Keratinocyte (primary cell): ENCODE measurements at regions not wholly inside any gene's neighbourhood (a gene's known extent, or its start where the extent isn't known, plus 50 kb on each side); places are given as distances from the start of the nearest gene placed in this dataset.

Source experiments
- DNase-seq: peaks from one replicate; pipeline ENCODE4 v3.0.0-alpha.2; 2011; ENCODE audit warnings: low read depth, missing footprints, low spot score
- FAIRE-seq: peaks from 2 replicates; lab custom pipeline; 2011; peaks lifted over from hg19 to GRCh38; lab: Jason Lieb, UNC
- H2AFZ ChIP-seq: 2 replicates; pipeline ENCODE4 v1.6.0; 2012; ENCODE audit warnings: low read length, control low read depth, inconsistent platforms; ENCODE audit not compliant: control insufficient read depth
- H3K27ac ChIP-seq: 2 replicates; pipeline ENCODE4 v1.5.1; 2011; ENCODE audit warnings: low read length; ENCODE audit not compliant: control insufficient read depth, insufficient read depth
- H3K27me3 ChIP-seq: 3 replicates; pipeline ENCODE4 v1.6.0; 2011; ENCODE audit warnings: low read length; ENCODE audit not compliant: control insufficient read depth, insufficient read depth; ENCODE audit errors: extremely low read depth
- H3K36me3 ChIP-seq, 2 experiments: 2 replicates in 1 of 2; 3 replicates in 1 of 2; pipeline ENCODE4 v1.5.1; 2011; ENCODE audit warnings: low read length in 2 of 2, mild to moderate bottlenecking in 1 of 2; ENCODE audit not compliant: control insufficient read depth in 2 of 2, insufficient read depth in 2 of 2; ENCODE audit errors: extremely low read depth in 1 of 2
- H3K4me1 ChIP-seq: 3 replicates; pipeline ENCODE4 v1.5.1; 2011; ENCODE audit warnings: low read length; ENCODE audit not compliant: control insufficient read depth, insufficient read depth; ENCODE audit errors: extremely low read depth
- H3K4me2 ChIP-seq: 3 replicates; pipeline ENCODE4 v1.6.0; 2011; ENCODE audit warnings: low read depth, low read length; ENCODE audit not compliant: control insufficient read depth, insufficient read depth; ENCODE audit errors: extremely low read depth
- H3K4me3 ChIP-seq, 3 experiments: fragments of 200-600 bp in 1 of 3; sonication (generic) in 1 of 3; 2 replicates in 2 of 3; 3 replicates in 1 of 3; pipeline ENCODE4 v1.5.1; 2011 to 2016; ENCODE audit warnings: low read length in 3 of 3, mild to moderate bottlenecking in 3 of 3, control low read depth in 2 of 3, inconsistent platforms in 1 of 3, low read depth in 1 of 3, mixed read lengths in 1 of 3, mixed run types in 1 of 3, moderate library complexity in 1 of 3; ENCODE audit not compliant: control insufficient read depth in 2 of 3, insufficient read depth in 2 of 3; ENCODE audit errors: extremely low read depth in 1 of 3
- H3K79me2 ChIP-seq: 2 replicates; pipeline ENCODE4 v1.6.0; 2012; ENCODE audit warnings: low read length; ENCODE audit not compliant: control insufficient read depth, insufficient read depth
- H3K9ac ChIP-seq: 3 replicates; pipeline ENCODE4 v1.6.0; 2011; ENCODE audit warnings: low read length; ENCODE audit not compliant: control insufficient read depth, insufficient read depth; ENCODE audit errors: extremely low read depth
- H3K9me1 ChIP-seq: 3 replicates; pipeline ENCODE4 v1.6.0; 2011; ENCODE audit warnings: low read length; ENCODE audit not compliant: control insufficient read depth, insufficient read depth; ENCODE audit errors: extremely low read depth
- H3K9me3 ChIP-seq: 2 replicates; pipeline ENCODE4 v1.5.1; 2012; ENCODE audit warnings: low read depth, low read length; ENCODE audit not compliant: control insufficient read depth
- H4K20me1 ChIP-seq: 3 replicates; pipeline ENCODE4 v1.6.0; 2011; ENCODE audit warnings: low read length; ENCODE audit not compliant: control insufficient read depth, insufficient read depth; ENCODE audit errors: extremely low read depth
- EZH2 ChIP-seq: IDR thresholded peaks from one replicate; pipeline ENCODE4 v1.6.1; 2012; ENCODE audit warnings: inconsistent platforms, mild to moderate bottlenecking, low read length, moderate library complexity
- dilution Hi-C: fragments of 300-500 bp; cut with MboI; formaldehyde crosslinking; loops from one replicate; pipeline ENCODE4 v1.7.0; 2020; ENCODE audit warnings: low sequenced_read_pairs; ENCODE audit not compliant: extremely low pct_ligation_motif_present
- TF ChIP-seq, protein P1 (sequence below), 3 experiments: IDR thresholded peaks in 1 of 3; conservative IDR thresholded peaks in 1 of 3; optimal IDR thresholded peaks in 1 of 3; 2 replicates in 2 of 3; 3 replicates in 1 of 3; pipeline versions ENCODE3 to v1.5.1; 2011; ENCODE audit warnings: low read length in 3 of 3, mild to moderate bottlenecking in 3 of 3, moderate library complexity in 2 of 3, control low read depth in 1 of 3, inconsistent platforms in 1 of 3; ENCODE audit not compliant: insufficient read depth in 2 of 3; ENCODE audit errors: extremely low read depth in 1 of 3

DNA sequence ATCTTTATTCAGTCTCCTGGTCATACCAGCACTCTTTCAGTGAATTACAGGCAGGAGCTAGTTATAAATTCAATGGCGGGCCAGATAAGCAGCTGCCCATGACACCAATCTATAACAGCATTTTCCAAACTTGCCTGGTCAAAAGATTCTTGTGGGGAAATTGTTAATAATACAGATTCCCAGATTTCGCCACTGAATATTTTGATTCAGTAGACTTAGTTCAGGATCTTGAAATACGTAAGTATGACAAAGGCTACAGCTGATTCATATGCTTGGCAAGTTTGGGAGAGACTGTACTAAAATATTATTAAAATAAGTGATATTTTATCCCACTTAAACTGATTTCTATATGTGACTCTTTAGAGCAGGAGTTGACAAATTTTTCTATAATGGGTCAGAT is 119.3 kb downstream of the TMCO5A start:
- TF ChIP-seq, protein P1, sequence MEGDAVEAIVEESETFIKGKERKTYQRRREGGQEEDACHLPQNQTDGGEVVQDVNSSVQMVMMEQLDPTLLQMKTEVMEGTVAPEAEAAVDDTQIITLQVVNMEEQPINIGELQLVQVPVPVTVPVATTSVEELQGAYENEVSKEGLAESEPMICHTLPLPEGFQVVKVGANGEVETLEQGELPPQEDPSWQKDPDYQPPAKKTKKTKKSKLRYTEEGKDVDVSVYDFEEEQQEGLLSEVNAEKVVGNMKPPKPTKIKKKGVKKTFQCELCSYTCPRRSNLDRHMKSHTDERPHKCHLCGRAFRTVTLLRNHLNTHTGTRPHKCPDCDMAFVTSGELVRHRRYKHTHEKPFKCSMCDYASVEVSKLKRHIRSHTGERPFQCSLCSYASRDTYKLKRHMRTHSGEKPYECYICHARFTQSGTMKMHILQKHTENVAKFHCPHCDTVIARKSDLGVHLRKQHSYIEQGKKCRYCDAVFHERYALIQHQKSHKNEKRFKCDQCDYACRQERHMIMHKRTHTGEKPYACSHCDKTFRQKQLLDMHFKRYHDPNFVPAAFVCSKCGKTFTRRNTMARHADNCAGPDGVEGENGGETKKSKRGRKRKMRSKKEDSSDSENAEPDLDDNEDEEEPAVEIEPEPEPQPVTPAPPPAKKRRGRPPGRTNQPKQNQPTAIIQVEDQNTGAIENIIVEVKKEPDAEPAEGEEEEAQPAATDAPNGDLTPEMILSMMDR (optimal IDR thresholded peaks at IDR 0.05 in 1 of 3, IDR thresholded peaks at IDR 0.05 in 1 of 3, conservative IDR thresholded peaks at IDR 0.05 in 1 of 3; ENCODE audit: extremely low read depth in 1 of 3, insufficient read depth in 2 of 3, low read length in 3 of 3): no peak
- TF ChIP-seq EZH2: no peak
- Histone ChIP-seq H3K79me2 (no peaks in the 10 kb centered on the region), H3K27ac (no peak overlapping the region), H3K9ac (no peak overlapping the region), H3K4me2 (no peak overlapping the region), H3K27me3 (no peaks in the 10 kb centered on the region), H3K9me1 (no peaks in the 10 kb centered on the region), H3K36me3 (no peaks in the 10 kb centered on the region), H2AFZ (no peak overlapping the region), H3K4me1 (peaks cover 20% of the 10 kb centered on the region), H3K9me3 (no peaks in the 10 kb centered on the region), H3K4me3 (no peak overlapping the region), H4K20me1 (no peaks in the 10 kb centered on the region)
- FAIRE-seq (no peak), DNase-seq (no peak)
- dilution Hi-C loops: no loop called here

DNA sequence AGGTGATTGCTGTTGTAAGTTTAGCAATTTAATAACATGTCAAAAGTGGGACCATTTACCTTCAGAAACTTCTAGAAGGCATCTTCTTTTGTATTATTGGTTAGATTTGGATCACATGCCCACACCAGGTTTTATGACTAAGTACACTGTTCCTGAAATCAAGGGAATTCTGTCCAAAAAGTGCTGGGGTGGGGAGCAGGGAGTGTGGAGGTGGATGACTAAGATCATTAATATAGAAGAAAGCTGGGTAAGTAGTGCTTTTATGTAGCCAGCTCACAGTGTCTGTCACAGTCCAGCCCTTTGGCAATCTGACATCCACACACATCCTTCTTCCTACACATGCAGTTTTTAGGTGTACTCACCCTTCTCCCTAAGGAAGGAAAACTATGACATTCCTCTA is 120.0 kb downstream of the TMCO5A start:
- Histone ChIP-seq H2AFZ (no peak overlapping the region), H3K79me2 (no peaks in the 10 kb centered on the region), H4K20me1 (no peaks in the 10 kb centered on the region), H3K9ac (no peak overlapping the region), H3K27ac (no peak overlapping the region), H3K27me3 (no peaks in the 10 kb centered on the region), H3K9me1 (no peaks in the 10 kb centered on the region), H3K4me2 (no peak overlapping the region), H3K4me1 (peaks cover 19% of the 10 kb centered on the region), H3K4me3 (no peak overlapping the region), H3K9me3 (no peaks in the 10 kb centered on the region), H3K36me3 (no peaks in the 10 kb centered on the region)
- TF ChIP-seq, protein P1 (optimal IDR thresholded peaks at IDR 0.05 in 1 of 3, IDR thresholded peaks at IDR 0.05 in 1 of 3, conservative IDR thresholded peaks at IDR 0.05 in 1 of 3; ENCODE audit: extremely low read depth in 1 of 3, insufficient read depth in 2 of 3, low read length in 3 of 3): no peak
- no peak for TF ChIP-seq EZH2
- dilution Hi-C loops: no loop called here
- peak; percentile 19 for DNase-seq
- peak; percentile 13 for FAIRE-seq
